Keratinocyte (primary cell): ENCODE measurements at regions not wholly inside any gene's neighbourhood (a gene's known extent, or its start where the extent isn't known, plus 50 kb on each side); places are given as distances from the start of the nearest gene placed in this dataset.

ENCODE experiments used
- DNase-seq: peaks from one replicate; pipeline ENCODE4 v3.0.0-alpha.2; 2011; ENCODE audit warnings: low read depth, missing footprints, low spot score
- FAIRE-seq: peaks from 2 replicates; lab custom pipeline; 2011; peaks lifted over from hg19 to GRCh38; lab: Jason Lieb, UNC
- H2AFZ ChIP-seq: 2 replicates; pipeline ENCODE4 v1.6.0; 2012; ENCODE audit warnings: low read length, control low read depth, inconsistent platforms; ENCODE audit not compliant: control insufficient read depth
- H3K27ac ChIP-seq: 2 replicates; pipeline ENCODE4 v1.5.1; 2011; ENCODE audit warnings: low read length; ENCODE audit not compliant: control insufficient read depth, insufficient read depth
- H3K27me3 ChIP-seq: 3 replicates; pipeline ENCODE4 v1.6.0; 2011; ENCODE audit warnings: low read length; ENCODE audit not compliant: control insufficient read depth, insufficient read depth; ENCODE audit errors: extremely low read depth
- H3K36me3 ChIP-seq, 2 experiments: 2 replicates in 1 of 2; 3 replicates in 1 of 2; pipeline ENCODE4 v1.5.1; 2011; ENCODE audit warnings: low read length in 2 of 2, mild to moderate bottlenecking in 1 of 2; ENCODE audit not compliant: control insufficient read depth in 2 of 2, insufficient read depth in 2 of 2; ENCODE audit errors: extremely low read depth in 1 of 2
- H3K4me1 ChIP-seq: 3 replicates; pipeline ENCODE4 v1.5.1; 2011; ENCODE audit warnings: low read length; ENCODE audit not compliant: control insufficient read depth, insufficient read depth; ENCODE audit errors: extremely low read depth
- H3K4me2 ChIP-seq: 3 replicates; pipeline ENCODE4 v1.6.0; 2011; ENCODE audit warnings: low read depth, low read length; ENCODE audit not compliant: control insufficient read depth, insufficient read depth; ENCODE audit errors: extremely low read depth
- H3K4me3 ChIP-seq, 3 experiments: fragments of 200-600 bp in 1 of 3; sonication (generic) in 1 of 3; 2 replicates in 2 of 3; 3 replicates in 1 of 3; pipeline ENCODE4 v1.5.1; 2011 to 2016; ENCODE audit warnings: low read length in 3 of 3, mild to moderate bottlenecking in 3 of 3, control low read depth in 2 of 3, inconsistent platforms in 1 of 3, low read depth in 1 of 3, mixed read lengths in 1 of 3, mixed run types in 1 of 3, moderate library complexity in 1 of 3; ENCODE audit not compliant: control insufficient read depth in 2 of 3, insufficient read depth in 2 of 3; ENCODE audit errors: extremely low read depth in 1 of 3
- H3K79me2 ChIP-seq: 2 replicates; pipeline ENCODE4 v1.6.0; 2012; ENCODE audit warnings: low read length; ENCODE audit not compliant: control insufficient read depth, insufficient read depth
- H3K9ac ChIP-seq: 3 replicates; pipeline ENCODE4 v1.6.0; 2011; ENCODE audit warnings: low read length; ENCODE audit not compliant: control insufficient read depth, insufficient read depth; ENCODE audit errors: extremely low read depth
- H3K9me1 ChIP-seq: 3 replicates; pipeline ENCODE4 v1.6.0; 2011; ENCODE audit warnings: low read length; ENCODE audit not compliant: control insufficient read depth, insufficient read depth; ENCODE audit errors: extremely low read depth
- H3K9me3 ChIP-seq: 2 replicates; pipeline ENCODE4 v1.5.1; 2012; ENCODE audit warnings: low read depth, low read length; ENCODE audit not compliant: control insufficient read depth
- H4K20me1 ChIP-seq: 3 replicates; pipeline ENCODE4 v1.6.0; 2011; ENCODE audit warnings: low read length; ENCODE audit not compliant: control insufficient read depth, insufficient read depth; ENCODE audit errors: extremely low read depth
- CTCF ChIP-seq, 3 experiments: IDR thresholded peaks in 1 of 3; conservative IDR thresholded peaks in 1 of 3; optimal IDR thresholded peaks in 1 of 3; 2 replicates in 2 of 3; 3 replicates in 1 of 3; pipeline versions ENCODE3 to v1.5.1; 2011; ENCODE audit warnings: low read length in 3 of 3, mild to moderate bottlenecking in 3 of 3, moderate library complexity in 2 of 3, control low read depth in 1 of 3, inconsistent platforms in 1 of 3; ENCODE audit not compliant: insufficient read depth in 2 of 3; ENCODE audit errors: extremely low read depth in 1 of 3
- EZH2 ChIP-seq: IDR thresholded peaks from one replicate; pipeline ENCODE4 v1.6.1; 2012; ENCODE audit warnings: inconsistent platforms, mild to moderate bottlenecking, low read length, moderate library complexity
- dilution Hi-C: fragments of 300-500 bp; cut with MboI; formaldehyde crosslinking; loops from one replicate; pipeline ENCODE4 v1.7.0; 2020; ENCODE audit warnings: low sequenced_read_pairs; ENCODE audit not compliant: extremely low pct_ligation_motif_present

GRCh38 chr5:156019571-156020180 is 307.3 kb upstream of the SGCD start:
- H3K79me2 ChIP-seq, result no peaks in the 10 kb centered on the region
- no peak overlapping the region for H3K27ac ChIP-seq
- DNase-seq, result no peak
- no peak for TF ChIP-seq CTCF (optimal IDR thresholded peaks at IDR 0.05 in 1 of 3, IDR thresholded peaks at IDR 0.05 in 1 of 3, conservative IDR thresholded peaks at IDR 0.05 in 1 of 3; ENCODE audit: extremely low read depth in 1 of 3, insufficient read depth in 2 of 3, low read length in 3 of 3)
- TF ChIP-seq EZH2, result no peak
- H3K36me3 ChIP-seq, result no peaks in the 10 kb centered on the region
- no peak overlapping the region for H2AFZ ChIP-seq
- dilution Hi-C loops, result no loop called here
- H4K20me1 ChIP-seq, result no peaks in the 10 kb centered on the region
- H3K4me1 ChIP-seq, result no peaks in the 10 kb centered on the region
- no peak overlapping the region for H3K9ac ChIP-seq
- no peak overlapping the region for H3K4me2 ChIP-seq
- FAIRE-seq, result no peak
- no peaks in the 10 kb centered on the region for H3K9me1 ChIP-seq
- H3K27me3 ChIP-seq, result no peaks in the 10 kb centered on the region
- H3K4me3 ChIP-seq, result no peak overlapping the region
- no peaks in the 10 kb centered on the region for H3K9me3 ChIP-seq

GRCh38 chr5:156020647-156021046 is 306.3 kb upstream of the SGCD start:
- Histone ChIP-seq H4K20me1 (no peaks in the 10 kb centered on the region), H2AFZ (no peak overlapping the region), H3K36me3 (no peaks in the 10 kb centered on the region), H3K9ac (no peak overlapping the region), H3K79me2 (no peaks in the 10 kb centered on the region), H3K4me2 (no peak overlapping the region), H3K4me1 (no peaks in the 10 kb centered on the region), H3K9me3 (no peaks in the 10 kb centered on the region), H3K4me3 (no peak overlapping the region), H3K9me1 (no peaks in the 10 kb centered on the region), H3K27ac (no peak overlapping the region), H3K27me3 (no peaks in the 10 kb centered on the region)
- FAIRE-seq (no peak), DNase-seq (no peak)
- TF ChIP-seq EZH2, result no peak
- no peak for TF ChIP-seq CTCF (optimal IDR thresholded peaks at IDR 0.05 in 1 of 3, IDR thresholded peaks at IDR 0.05 in 1 of 3, conservative IDR thresholded peaks at IDR 0.05 in 1 of 3; ENCODE audit: extremely low read depth in 1 of 3, insufficient read depth in 2 of 3, low read length in 3 of 3)
- dilution Hi-C loops, result no loop called here
